SW 1271 (cell line): ENCODE measurements at regions not wholly inside any gene's neighbourhood (a gene's known extent, or its start where the extent isn't known, plus 50 kb on each side); places are given as distances from the start of the nearest gene placed in this dataset.

ENCODE experiments used
- DNase-seq, 2 experiments: peaks; one replicate each; lab custom pipeline; 2025; lab: John Stamatoyannopoulos, UW

DNA sequence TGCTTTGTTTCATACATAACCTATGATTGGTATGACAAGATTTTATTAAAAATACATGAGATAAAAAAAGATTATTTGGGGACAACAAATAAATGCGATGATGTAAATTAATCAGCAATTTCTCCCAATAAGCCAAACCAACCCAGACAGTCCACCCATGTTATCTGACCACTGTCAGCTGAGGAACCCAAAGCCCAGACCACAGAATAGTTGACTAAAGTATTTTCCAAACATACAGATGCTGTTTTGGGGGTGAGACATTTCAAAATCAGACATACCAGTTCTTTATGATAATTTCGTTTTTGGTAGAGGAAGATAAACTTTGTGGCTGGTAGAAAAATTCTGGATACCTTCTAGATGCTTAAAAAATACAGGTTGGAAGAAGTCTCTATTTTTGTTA, 650.8 kb upstream of the FAM241A start:
- DNase-seq, result no peak

DNA sequence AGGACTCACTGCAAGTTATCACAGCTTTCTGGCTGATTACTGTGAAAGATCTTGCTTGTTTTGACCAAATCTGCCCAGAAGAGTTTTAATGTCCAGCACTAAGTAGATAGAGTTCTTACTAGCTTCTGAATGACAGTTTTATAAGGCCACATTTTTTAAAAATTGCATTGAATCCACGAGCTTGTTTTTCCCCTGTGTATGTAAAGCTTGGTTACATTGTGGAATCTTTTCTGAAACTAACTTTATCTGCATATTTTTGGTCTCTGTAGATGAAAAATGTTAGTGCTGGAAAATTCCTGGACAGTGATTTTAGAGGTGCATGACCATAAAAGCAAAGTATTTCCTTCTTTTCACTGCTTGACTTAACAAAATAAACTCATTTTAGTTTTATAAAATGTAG, 650.3 kb upstream of the FAM241A start:
- no peak for DNase-seq

DNA sequence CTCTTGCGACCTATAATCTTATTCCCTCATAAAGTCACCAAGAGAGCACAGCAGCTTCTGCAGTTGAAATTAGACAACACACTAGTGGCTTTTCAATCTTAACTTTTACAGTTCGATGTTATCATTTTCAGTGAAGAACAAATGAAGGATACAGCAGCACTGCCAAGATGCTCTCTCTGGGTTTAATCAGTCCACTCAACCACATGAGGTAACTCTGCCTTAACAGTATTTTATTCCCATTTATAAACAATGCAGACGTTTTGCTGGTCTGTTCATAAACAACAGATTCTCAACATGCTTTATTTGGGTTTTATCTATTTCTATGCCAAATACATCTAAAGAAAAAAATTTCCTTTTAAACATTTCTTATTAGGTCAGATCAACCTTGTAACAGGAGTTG, 646.0 kb upstream of the FAM241A start:
- DNase-seq, result no peak

DNA sequence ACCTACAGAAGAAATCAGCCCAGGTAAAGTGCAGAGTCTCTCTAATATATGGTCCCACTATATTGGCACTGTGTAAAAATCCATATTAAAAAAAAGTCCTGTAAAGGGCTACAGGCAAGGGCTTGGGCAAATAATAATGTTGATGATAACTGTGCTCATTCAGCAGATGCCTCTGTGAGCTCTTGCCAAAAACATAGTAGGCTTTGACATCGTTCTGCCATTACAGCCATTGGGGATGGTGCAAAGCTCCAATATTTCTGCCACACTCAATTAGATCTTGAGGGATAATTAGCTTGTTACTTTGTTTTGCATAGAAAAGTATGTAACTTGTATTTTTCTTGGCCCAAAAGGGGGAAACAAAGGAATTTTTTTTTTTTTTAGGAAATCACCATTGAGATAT, 645.5 kb upstream of the FAM241A start:
- DNase-seq, result no peak

DNA sequence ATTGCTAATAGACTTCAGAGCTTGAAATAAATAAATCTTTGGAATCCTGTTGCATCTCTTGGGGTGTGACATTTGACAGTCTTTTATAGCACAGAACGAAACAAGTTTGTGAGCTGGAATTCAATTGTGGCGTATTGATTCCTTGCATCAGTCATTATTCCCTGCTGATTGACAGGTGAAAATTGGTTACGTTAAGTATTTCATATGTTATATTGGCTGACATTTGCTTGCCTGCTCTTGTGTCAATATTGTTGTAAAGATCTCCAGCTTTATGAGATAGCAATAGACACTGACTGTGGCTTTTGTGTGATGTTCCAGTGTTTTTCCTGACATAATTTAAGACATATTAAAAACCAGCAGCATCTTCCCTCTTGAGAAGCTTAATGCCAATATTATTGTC, 644.4 kb upstream of the FAM241A start:
- no peak for DNase-seq

DNA sequence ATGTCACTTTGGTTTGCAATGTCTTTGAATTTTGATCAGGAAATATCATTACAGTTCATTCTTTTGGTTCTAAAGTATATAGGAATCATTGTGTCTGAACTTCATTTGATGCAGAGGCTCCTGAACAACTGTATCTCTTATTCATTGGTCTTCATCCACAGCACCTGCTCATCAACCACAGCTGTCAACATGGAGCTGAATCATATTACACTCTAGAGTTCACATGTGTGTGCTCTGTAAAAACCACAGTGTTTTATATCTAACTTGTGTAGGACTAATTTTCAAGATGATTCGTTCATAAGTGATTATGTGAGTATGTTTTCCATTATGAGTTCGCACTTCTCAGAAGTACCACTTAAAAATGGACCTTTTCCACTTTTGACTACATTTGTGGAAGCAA, 643.3 kb upstream of the FAM241A start:
- no peak for DNase-seq

DNA sequence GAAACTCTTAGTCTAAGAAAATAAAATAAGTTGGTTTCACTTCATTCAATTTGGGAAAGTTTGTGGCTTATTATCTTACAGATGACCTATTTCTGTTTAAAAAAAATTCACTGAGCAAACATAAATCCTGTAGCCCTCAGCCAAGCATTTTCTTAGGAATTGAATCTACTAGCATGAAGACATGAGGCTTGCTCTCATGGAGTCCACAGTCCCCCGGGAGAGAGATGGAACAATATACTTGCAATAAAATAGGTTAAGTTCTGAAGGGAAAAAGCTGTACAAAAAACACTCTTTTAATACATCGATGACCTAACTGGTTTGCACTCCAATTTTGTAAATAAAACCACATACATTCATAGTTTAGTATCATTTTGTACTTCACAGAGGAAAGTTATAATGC, 642.6 kb upstream of the FAM241A start:
- no peak for DNase-seq

DNA sequence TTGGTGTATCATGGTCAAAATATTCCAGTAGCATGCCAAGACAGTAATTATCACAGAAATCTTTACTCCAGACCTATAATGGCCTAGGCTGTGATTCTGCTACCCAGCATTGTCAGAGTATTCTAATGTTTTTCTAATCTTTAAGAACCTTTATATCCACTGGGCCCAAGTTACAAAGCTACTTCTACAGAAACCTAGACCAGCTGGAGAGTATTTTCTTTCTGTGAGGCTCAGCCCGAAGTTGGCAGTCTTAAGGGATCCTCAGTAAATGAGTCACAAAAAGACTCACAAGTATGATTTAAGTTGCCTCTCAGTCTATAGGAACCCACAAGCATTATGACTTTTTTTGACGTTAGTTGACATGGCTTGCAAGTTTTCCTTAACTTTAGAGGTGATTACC, 638.5 kb upstream of the FAM241A start:
- DNase-seq, result no peak

DNA sequence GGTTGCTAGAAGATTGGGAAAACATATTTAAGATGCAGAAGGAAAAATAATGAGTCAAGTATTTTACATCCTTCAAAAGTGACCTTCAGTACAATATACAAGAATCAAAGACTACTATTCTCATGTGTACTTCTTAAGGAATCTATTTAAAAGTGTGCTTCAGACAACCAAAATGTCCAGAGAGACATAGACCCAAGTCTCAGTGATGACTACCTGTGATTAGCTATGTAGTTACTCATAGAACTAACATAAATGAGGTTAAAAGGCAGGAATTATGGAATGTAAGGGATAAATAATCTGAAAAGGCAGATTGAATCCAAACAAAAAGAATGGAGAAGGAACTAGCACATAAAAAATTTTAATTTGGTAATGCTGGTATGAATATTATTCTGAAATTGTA, 634.7 kb upstream of the FAM241A start:
- DNase-seq, result no peak

DNA sequence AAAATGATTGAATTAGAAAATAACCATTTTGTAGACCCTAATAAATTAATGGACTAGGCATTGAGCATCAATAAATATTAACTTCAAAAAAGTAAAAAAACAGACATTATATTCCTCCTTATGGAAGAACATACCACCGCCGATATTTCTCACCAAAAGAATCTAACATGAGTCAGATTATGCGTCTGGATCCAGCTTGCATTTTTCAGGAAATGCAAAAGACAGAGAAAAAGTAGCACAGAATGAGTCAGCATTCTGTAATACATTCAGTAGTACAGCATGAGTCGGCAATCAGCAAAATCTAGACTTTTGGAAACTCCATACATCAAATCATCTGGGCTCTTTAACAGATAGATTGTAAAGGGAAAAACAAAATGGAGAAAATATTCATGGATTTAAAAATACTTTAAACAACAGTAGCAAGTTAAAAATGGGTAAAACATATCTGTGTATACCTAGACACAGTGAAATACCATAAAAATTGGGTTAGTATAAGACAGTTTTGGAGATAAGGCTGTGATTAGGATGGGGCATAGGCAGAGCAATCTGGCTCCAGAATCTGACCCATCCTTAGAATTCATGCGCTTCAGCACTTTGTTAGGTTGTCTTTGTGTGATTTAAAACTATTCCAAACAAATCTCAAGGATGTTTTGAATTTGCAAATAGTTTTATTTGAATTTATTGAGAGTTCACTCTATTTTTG, 633.0 kb upstream of the FAM241A start:
- peak; percentile 1 to 16 for DNase-seq

DNA sequence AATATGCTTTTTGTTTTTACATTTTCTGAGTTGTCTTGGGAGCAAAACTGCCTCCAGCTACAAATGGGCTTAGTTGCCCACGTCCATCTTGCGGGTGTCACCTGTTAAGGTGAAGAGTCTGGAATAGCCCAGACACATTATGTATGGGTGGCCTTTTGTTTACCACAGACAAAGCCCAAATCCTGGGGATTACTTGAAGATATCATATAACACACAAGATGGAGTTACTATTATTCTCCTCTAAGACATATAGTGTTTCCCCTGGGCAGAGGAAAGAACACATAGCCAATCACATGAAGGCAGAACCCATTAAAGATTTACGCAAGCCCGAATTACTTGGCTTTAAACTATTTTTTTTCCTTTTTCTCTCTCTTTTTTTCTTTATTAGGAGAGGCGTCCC, 625.6 kb upstream of the FAM241A start:
- no peak for DNase-seq

DNA sequence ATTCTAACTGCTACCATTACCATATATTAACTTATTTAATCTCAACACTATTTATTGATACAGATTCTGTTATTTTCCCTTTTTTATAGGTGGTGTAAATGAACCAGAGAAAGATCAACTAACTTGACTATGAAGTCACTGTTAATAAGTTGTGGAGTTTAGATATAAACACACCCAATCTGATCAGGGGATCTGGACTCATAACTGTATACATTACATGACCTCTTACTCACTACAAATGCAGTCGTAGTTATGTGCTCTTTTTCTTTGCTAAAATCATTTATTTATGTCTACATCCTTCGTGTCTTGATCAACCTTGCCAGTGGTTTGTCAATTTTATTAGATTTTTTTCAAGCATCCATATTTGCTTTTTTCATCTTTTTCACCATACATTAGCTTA, 614.8 kb upstream of the FAM241A start:
- no peak for DNase-seq

DNA sequence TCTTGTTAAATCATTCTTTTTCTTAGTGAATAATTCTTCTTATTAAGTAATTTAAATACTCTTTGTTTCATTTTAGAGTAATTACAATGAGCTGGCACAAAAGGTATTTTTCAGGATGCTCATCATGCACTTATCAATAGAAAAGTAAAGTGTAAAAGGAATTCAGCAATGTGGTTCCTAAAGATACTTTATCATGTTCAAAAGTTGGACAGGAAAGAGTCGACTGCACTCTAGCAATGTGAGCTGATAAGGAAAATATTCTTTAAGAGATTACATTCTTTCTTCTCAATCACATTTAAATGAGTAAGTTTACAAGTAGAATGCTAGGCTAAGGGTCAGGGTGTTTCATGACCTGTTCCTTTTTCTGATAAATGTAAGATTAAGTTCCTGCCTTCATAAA, 609.5 kb upstream of the FAM241A start:
- no peak for DNase-seq

DNA sequence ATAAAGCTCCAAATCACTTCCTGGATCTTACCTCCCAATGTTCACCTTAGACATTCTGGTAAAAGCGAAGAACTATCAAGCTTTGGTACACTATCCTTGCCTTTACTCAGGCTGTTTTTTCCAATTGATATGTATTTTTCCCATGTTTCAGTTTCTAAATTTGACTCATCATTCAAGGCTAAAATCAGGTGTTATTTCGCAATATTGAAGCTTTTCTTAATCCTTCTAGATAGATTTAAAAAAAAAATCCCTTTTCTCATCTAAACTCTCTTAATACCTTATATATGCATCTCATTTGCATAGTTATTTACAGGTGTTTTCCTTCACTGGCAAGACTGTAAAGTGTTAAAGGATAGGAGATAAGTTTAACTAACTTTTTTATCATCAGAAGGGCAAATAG, 608.1 kb upstream of the FAM241A start:
- no peak for DNase-seq

DNA sequence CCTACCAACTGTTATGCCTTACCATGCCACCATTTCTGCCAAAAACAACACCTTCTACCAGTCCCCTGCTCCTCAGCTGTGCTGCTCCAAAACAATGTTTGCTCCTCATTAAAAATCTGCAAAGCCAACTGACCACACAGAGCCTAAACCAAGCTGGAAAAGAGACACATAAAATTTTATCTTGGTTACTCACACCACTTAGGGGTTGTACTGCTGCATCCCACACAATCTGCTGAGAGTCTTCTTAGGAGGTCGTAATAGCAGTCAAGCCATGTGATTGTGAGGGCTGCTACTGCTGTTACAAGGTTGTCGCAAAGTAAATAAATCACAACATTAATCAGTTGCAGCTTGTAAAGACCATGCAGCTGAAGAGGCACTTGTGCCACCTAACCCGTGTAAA, 607.4 kb upstream of the FAM241A start:
- DNase-seq, result no peak

DNA sequence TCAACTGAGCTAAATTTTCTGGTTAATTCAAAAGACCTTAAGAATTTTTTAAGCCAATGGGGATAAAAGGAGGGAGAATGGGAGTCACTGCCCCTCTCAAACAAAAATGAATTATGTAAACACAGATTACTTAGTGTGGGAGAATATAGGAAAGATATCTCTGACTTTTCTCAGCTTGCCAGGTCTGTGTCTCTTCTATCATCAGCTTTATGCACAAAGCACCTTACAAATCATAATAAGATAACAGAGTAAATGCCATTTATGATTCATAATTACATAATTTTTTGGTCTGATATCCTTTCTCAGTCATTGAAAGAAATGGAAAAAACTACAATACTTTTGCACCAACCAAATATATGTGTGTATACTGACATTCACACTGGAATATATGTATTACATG, 604.6 kb upstream of the FAM241A start:
- DNase-seq, result no peak

DNA sequence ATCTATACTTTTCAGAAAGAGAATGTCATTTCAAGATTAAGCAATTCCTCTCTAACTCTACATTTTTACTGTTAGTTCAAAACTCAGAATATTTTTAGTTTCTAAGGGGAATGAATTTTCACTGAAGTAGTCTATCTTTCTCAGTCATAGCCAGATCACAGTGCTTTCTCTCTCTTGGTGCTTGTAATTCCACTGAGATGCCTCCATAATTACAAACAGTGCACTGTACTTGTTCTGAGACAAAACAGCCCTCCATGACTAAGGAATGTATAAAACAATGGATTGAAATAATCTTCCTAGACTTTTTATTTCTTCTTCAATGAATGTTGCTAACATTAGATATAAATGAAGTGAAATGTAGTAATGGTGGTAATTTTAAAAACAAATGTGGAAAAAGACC, 603.2 kb upstream of the FAM241A start:
- DNase-seq, result no peak

DNA sequence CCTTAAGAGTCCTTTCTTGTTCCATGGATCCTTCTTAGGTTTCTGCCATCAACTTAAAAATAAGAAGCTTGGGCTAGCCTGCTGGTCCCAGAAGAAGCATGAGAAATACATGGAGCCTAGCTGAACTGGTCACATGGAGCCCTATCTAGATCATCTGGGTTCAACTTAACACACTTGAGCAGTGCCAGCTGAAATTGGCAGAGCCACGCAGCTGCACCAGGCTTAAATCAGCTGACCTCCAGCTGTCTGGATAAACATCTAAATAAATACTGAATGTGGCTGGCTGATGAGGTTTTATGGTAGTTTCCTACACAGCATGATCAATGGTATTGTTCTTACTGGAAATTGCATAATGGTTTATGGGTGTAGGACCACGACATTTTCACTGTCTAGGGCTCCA, 598.4 kb upstream of the FAM241A start:
- DNase-seq, result no peak

DNA sequence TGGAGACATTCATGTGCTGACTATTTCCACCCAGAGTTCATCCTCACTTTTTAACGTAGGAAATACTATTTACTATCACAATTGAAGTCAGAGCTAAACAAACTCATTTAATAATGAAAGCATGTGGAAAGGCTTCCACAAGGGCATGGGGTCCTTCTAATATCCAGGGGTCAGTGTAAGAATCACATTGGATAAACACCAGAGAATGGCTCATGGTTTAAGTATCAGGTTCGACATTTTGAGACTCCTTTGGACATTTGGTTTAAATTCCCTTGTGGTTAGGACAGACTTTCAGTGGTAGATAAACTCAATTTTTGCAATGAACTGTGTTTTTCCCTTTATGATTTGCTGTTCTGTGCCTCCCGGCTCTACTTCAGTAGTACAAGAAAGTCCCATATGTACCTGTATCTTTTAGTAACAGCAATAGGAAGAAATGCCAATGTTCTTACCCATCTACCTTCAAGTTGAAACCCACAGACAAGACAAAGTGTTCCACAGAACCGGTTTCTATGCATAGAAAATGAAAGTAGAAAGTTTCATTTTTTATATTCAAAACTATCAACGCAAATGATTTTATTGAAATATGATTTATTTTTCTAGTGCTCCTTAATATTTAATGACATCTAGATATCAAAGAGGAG, 589.0 kb upstream of the FAM241A start:
- no peak for DNase-seq

DNA sequence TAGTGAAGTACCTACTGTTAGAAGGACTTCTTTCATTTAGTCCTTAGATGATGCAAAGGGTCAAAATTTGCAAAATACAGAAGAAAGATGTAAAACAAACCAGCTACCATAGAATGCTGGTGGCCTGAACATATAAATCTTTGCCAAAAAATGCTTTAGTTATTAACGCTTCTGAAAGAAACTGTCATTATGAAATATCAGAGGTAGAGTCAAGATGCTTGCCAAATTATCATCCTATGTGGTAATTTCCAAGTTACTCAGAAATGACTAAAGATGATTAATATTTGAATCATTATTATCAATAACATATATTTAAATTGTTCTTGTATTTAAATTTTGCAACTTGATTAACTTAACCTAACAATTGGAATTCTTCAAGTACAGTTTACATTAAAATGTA, 588.4 kb upstream of the FAM241A start:
- DNase-seq, result no peak

DNA sequence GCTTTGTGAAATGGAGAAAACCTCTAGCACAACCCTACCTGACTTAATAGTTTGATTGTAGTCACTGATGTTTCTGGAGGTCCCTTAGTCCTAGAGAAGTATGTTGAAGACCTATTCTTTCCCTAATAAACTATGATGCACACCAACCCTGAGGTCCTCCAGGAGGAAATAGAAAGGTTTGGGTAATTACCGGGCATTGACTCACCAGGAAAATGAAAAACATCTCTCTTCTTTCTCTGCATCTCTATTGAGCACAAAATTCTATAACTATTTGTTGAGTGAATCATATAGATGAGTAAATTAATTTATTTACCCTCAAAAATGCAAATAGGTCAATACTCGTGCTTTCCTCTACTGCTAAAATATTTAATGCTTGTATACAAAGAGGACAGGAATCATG, 582.4 kb upstream of the FAM241A start:
- no peak for DNase-seq

DNA sequence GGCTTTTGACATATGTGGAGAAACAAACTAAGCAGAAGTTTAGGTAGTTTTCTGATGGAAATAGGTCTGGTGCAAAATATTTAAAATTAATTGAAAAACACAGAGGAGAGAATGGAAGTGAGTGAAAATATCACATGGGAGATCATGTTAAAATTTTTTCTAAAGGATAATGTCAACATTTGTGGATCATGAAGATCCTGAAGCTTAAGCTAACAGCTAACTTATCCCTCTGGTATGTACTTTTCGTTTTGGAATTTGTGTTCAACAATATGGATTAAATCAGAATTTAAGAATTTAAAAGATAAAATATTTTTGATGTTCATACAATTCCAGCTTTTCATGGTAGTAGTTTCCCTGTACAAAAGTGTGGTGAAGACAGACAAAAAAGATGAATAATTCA, 572.8 kb upstream of the FAM241A start:
- DNase-seq, result no peak

DNA sequence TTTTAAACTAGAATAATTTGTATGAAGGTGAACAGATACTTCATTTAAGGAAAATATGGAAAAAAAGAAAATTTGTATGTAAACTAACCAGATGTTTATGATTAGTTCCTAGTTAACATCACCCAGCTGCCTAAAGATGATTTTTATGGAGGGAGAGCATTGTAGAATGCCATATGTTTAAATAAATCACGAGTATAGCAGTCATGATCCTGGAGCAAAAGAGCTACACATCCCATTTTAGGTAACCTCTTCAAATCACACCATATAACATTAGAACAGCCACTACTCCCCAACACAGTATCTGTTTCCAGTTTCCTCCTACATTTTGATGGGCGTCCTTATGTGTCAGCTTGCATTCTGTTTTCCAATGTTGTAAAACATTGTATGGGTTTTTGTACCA, 571.9 kb upstream of the FAM241A start:
- no peak for DNase-seq

DNA sequence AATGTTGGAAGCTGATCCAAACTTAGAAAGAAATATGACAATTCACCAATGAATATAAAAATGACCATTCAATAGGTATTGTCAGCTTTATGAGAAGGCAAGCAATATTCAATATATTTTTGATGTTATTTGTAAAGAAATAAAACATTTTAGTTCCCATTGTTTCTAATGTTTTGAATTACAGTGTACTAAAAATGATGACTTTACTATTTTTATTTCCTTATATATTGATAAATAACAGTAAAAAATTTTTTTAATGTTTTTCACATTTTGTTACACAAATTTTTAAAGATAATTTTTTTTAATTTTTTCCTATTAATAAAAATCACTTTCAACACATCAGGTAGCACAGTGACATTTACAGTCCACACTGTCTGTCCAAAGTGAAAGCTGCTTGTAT, 565.5 kb upstream of the FAM241A start:
- DNase-seq, result no peak
